ENCODE measurements at regions not wholly inside any gene's neighbourhood (a gene's known extent, or its start where the extent isn't known, plus 50 kb on each side); places are given as distances from the start of the nearest gene placed in this dataset.

DNA sequence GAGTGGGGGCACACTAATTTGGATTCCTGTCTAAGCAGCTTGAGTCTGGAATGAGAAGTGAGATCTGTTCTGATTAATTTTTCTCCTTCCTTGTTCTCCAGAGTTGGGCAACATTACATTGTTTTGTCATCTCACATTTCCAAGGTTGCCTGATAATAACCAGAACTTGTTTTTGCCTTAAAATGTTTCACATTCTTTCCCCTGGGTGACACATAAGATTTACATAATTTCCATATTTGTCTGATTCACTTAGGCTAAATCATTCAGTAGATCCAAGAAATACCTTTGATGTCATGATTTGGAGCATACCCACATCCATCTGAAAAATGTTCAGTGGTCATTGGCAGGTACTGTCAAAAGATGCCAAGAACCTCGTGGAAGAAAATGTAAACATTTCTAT, 60.3 kb downstream of the XCL2 start:
- TF ChIP-seq, protein P1, sequence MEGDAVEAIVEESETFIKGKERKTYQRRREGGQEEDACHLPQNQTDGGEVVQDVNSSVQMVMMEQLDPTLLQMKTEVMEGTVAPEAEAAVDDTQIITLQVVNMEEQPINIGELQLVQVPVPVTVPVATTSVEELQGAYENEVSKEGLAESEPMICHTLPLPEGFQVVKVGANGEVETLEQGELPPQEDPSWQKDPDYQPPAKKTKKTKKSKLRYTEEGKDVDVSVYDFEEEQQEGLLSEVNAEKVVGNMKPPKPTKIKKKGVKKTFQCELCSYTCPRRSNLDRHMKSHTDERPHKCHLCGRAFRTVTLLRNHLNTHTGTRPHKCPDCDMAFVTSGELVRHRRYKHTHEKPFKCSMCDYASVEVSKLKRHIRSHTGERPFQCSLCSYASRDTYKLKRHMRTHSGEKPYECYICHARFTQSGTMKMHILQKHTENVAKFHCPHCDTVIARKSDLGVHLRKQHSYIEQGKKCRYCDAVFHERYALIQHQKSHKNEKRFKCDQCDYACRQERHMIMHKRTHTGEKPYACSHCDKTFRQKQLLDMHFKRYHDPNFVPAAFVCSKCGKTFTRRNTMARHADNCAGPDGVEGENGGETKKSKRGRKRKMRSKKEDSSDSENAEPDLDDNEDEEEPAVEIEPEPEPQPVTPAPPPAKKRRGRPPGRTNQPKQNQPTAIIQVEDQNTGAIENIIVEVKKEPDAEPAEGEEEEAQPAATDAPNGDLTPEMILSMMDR (IDR thresholded peaks at IDR 0.05): no peak
- no peak for TF ChIP-seq POLR2A (IDR thresholded peaks at IDR 0.05)
